SK-N-SH (cell line): ENCODE measurements at regions not wholly inside any gene's neighbourhood (a gene's known extent, or its start where the extent isn't known, plus 50 kb on each side); places are given as distances from the start of the nearest gene placed in this dataset.

Experiments
- CTCF ChIA-PET: fragments of 300-600, 350-600 bp; formaldehyde crosslinking; extraction: SDS; loops from one replicate; lab custom pipeline; 2021; lab: Yijun Ruan, JAX
- POLR2A ChIA-PET: fragments of 350-600 bp; sonication (Branson Sonifier 250); formaldehyde crosslinking; extraction: SDS; loops from one replicate; lab custom pipeline; 2020; ENCODE audit warnings: antibody characterized with exemption, inconsistent platforms; lab: Yijun Ruan, JAX
- DNase-seq: peaks from one replicate; pipeline ENCODE4 v3.0.0; 2012
- H2AFZ ChIP-seq: fragments of 200-600 bp; sonication (generic); 2 replicates; pipeline ENCODE4 v1.8.1; 2016; ENCODE audit warnings: antibody characterized with exemption, mild to moderate bottlenecking, low read depth
- H3F3A ChIP-seq: fragments of 200-600 bp; sonication (generic); replicated peaks from 2 replicates; pipeline ENCODE3; 2016; ENCODE audit warnings: antibody characterized with exemption, mild to moderate bottlenecking; ENCODE audit not compliant: insufficient read depth
- H3K27ac ChIP-seq, 2 experiments: fragments of 200-500 bp in 1 of 2; fragments of 200-600 bp in 1 of 2; sonication (Bioruptor generic) in 1 of 2; sonication (generic), shearing (Covaris generic) in 1 of 2; 2 replicates each; pipeline versions ENCODE4 v1.5.1 to v1.6.1; 2014 to 2016; ENCODE audit warnings: low read depth in 2 of 2, inconsistent platforms in 1 of 2, low read length in 1 of 2, mild to moderate bottlenecking in 1 of 2, mixed read lengths in 1 of 2
- H3K27me3 ChIP-seq: fragments of 200-600 bp; sonication (generic), shearing (Covaris generic); 2 replicates; pipeline ENCODE4 v1.6.1; 2016; ENCODE audit warnings: mixed run types; ENCODE audit not compliant: insufficient read depth
- H3K36me3 ChIP-seq, 2 experiments: fragments of 200-500 bp in 1 of 2; fragments of 200-600 bp in 1 of 2; sonication (Bioruptor generic) in 1 of 2; sonication (generic) in 1 of 2; replicated peaks in 1 of 2; 2 replicates each; pipeline versions ENCODE3 to v1.5.1; 2014 to 2016; ENCODE audit warnings: low read length in 1 of 2, mild to moderate bottlenecking in 1 of 2; ENCODE audit not compliant: insufficient read depth in 2 of 2, control insufficient read depth in 1 of 2
- H3K4me1 ChIP-seq, 2 experiments: fragments of 200-500 bp in 1 of 2; fragments of 200-600 bp in 1 of 2; sonication (Bioruptor generic) in 1 of 2; sonication (generic), shearing (Covaris generic) in 1 of 2; 2 replicates each; pipeline versions ENCODE4 v1.5.1 to v1.6.1; 2014 to 2016; ENCODE audit warnings: low read depth in 1 of 2, low read length in 1 of 2, mixed run types in 1 of 2; ENCODE audit not compliant: insufficient read depth in 2 of 2, control insufficient read depth in 1 of 2
- H3K4me2 ChIP-seq: fragments of 200-600 bp; sonication (generic), shearing (Covaris generic); 2 replicates; pipeline ENCODE4 v1.6.1; 2017; ENCODE audit warnings: mixed run types
- H3K4me3 ChIP-seq, 2 experiments: fragments of 200-500 bp in 1 of 2; fragments of 200-600 bp in 1 of 2; sonication (Bioruptor generic) in 1 of 2; sonication (generic), shearing (Covaris generic) in 1 of 2; 2 replicates each; pipeline versions ENCODE4 v1.5.1 to v1.8.1; 2014 to 2016; ENCODE audit warnings: low read depth in 2 of 2, inconsistent platforms in 1 of 2, low read length in 1 of 2, mild to moderate bottlenecking in 1 of 2, mixed read lengths in 1 of 2, moderate library complexity in 1 of 2
- H3K79me2 ChIP-seq: fragments of 200-600 bp; sonication (generic); 2 replicates; pipeline ENCODE4 v1.8.1; 2017; ENCODE audit warnings: mild to moderate bottlenecking; ENCODE audit not compliant: insufficient read depth
- H3K9ac ChIP-seq: fragments of 200-600 bp; sonication (generic); 2 replicates; pipeline ENCODE4 v1.6.1; 2017; ENCODE audit warnings: mixed run types
- H3K9me2 ChIP-seq: fragments of 200-600 bp; sonication (generic); 2 replicates; pipeline ENCODE4 v1.6.1; 2017; ENCODE audit warnings: mixed run types
- H3K9me3 ChIP-seq: fragments of 200-600 bp; sonication (generic); 2 replicates; pipeline ENCODE4 v1.6.1; 2017; ENCODE audit warnings: mixed run types, mild to moderate bottlenecking, moderate library complexity
- H4K20me1 ChIP-seq: fragments of 200-600 bp; sonication (generic); 2 replicates; pipeline ENCODE4 v1.6.1; 2017; ENCODE audit warnings: mild to moderate bottlenecking, mixed run types; ENCODE audit not compliant: insufficient read depth
- CHD2 ChIP-seq: fragments of 150-350 bp; IDR thresholded peaks from 2 replicates; pipeline ENCODE4 v1.6.1; 2018; ENCODE audit warnings: low read length; ENCODE audit not compliant: partially characterized antibody
- EP300 ChIP-seq, 2 experiments: IDR thresholded peaks; 2 replicates each; pipeline versions ENCODE4 v1.4.0 to v1.6.1; 2012; ENCODE audit warnings: borderline replicate concordance in 1 of 2, low read depth in 1 of 2, low read length in 1 of 2
- EZH2phosphoT487 ChIP-seq: fragments of 200-600 bp; sonication (generic); IDR thresholded peaks from 2 replicates; pipeline ENCODE4 v1.6.1; 2017; ENCODE audit warnings: low read depth, mixed run types, mild to moderate bottlenecking, antibody characterized with exemption, moderate library complexity, borderline replicate concordance
- FOSL2 ChIP-seq: IDR thresholded peaks from 2 replicates; pipeline ENCODE4 v1.4.0; 2012; ENCODE audit warnings: low read depth, mild to moderate bottlenecking, moderate library complexity, borderline replicate concordance
- FOXJ3 ChIP-seq: sonication (generic); formaldehyde crosslinking; IDR thresholded peaks from 2 replicates; pipeline ENCODE4 v1.5.1; 2020; ENCODE audit warnings: mild to moderate bottlenecking, missing genetic modification reagents
- GABPA ChIP-seq: IDR thresholded peaks from 2 replicates; pipeline ENCODE4 v1.4.0; 2012; ENCODE audit warnings: low read depth, mild to moderate bottlenecking
- GATA2 ChIP-seq: sonication (generic); formaldehyde crosslinking; IDR thresholded peaks from 2 replicates; pipeline ENCODE4 v1.5.0; 2020; ENCODE audit warnings: mild to moderate bottlenecking, missing genetic modification reagents
- MEF2A ChIP-seq: IDR thresholded peaks from 2 replicates; pipeline ENCODE4 v1.4.0; 2012; ENCODE audit warnings: low read depth, borderline replicate concordance
- NFIC ChIP-seq: IDR thresholded peaks from 2 replicates; pipeline ENCODE4 v1.4.0; 2012; ENCODE audit warnings: borderline replicate concordance
- NRF1 ChIP-seq: IDR thresholded peaks from 2 replicates; pipeline ENCODE4 v1.6.1; 2012; ENCODE audit warnings: low read depth, mild to moderate bottlenecking, low read length
- POLR2AphosphoS5 ChIP-seq: IDR thresholded peaks from 2 replicates; pipeline ENCODE4 v1.6.1; 2012; ENCODE audit warnings: low read depth, low read length
- RCOR1 ChIP-seq: fragments of 150-350 bp; IDR thresholded peaks from 2 replicates; pipeline ENCODE4 v1.6.1; 2017; ENCODE audit warnings: antibody characterized with exemption, low read length
- RFX5 ChIP-seq: IDR thresholded peaks from 2 replicates; pipeline ENCODE4 v1.6.1; 2012; ENCODE audit warnings: mild to moderate bottlenecking, improper control_type of control experiment, low read length
- SIN3A ChIP-seq: IDR thresholded peaks from 2 replicates; pipeline ENCODE4 v1.6.1; 2012; ENCODE audit warnings: low read depth, mild to moderate bottlenecking, low read length, moderate library complexity, borderline replicate concordance
- WGBS: methylation state at CpG from one replicate; pipeline ENCODE4 v1.1.6; 2017; ENCODE audit warnings: low lambda C conversion rate; 5-methylcytosine and 5-hydroxymethylcytosine counted together
- TF ChIP-seq, protein P1 (sequence below): IDR thresholded peaks from 2 replicates; pipeline ENCODE4 v1.4.0; 2012; ENCODE audit warnings: low read depth, borderline replicate concordance
- TF ChIP-seq, protein P2 (sequence below): IDR thresholded peaks from 2 replicates; pipeline ENCODE4 v1.4.0; 2012; ENCODE audit warnings: low read depth
- TF ChIP-seq, protein P3 (sequence below): fragments of 150-350 bp; IDR thresholded peaks from 2 replicates; pipeline ENCODE4 v1.6.1; 2016; ENCODE audit warnings: mild to moderate bottlenecking, low read depth, low read length
- TF ChIP-seq, protein P4 (sequence below): IDR thresholded peaks from 2 replicates; pipeline ENCODE4; 2012

DNA sequence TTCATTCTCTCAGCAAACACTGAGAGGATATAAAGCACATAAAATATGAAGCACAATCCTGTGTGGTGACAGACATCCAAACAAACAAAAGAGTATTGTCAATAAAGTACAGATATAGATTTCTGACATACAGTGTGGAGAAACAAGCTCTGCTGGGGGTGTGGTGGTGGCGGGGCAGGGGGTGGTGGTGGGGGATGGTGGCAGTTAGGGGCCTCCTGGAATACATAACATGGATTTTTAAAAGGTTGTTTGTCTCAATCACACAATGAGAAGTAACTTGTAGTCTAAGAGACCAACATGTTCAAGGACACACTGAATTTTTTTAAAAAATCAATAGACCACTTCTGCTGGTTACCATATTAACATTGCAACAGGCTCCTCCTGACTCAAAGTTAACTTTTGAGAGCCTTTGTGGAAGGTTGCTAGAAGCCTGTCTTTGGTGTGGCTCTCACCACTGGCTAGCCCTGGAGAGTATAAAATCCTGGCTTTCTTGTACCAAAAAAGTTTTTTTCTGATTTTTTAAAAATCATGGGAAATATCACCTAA lies 1197.4 kb downstream of the SUCLG1 start:
- Histone ChIP-seq H3K79me2 (no peaks in the 10 kb centered on the region), H3K36me3 (no peaks in the 10 kb centered on the region), H3K9me2 (no peaks in the 10 kb centered on the region), H3K4me2 (no peak overlapping the region), H3F3A (no peaks in the 10 kb centered on the region), H3K4me1 (no peaks in the 10 kb centered on the region), H3K9ac (no peak overlapping the region), H3K4me3 (no peak overlapping the region), H4K20me1 (no peaks in the 10 kb centered on the region), H3K9me3 (no peaks in the 10 kb centered on the region), H2AFZ (no peak overlapping the region), H3K27me3 (no peaks in the 10 kb centered on the region), H3K27ac (no peak overlapping the region)
- POLR2A ChIA-PET = no interaction called here
- TF ChIP-seq, protein P1, sequence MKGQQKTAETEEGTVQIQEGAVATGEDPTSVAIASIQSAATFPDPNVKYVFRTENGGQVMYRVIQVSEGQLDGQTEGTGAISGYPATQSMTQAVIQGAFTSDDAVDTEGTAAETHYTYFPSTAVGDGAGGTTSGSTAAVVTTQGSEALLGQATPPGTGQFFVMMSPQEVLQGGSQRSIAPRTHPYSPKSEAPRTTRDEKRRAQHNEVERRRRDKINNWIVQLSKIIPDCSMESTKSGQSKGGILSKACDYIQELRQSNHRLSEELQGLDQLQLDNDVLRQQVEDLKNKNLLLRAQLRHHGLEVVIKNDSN = no peak
- TF ChIP-seq MEF2A = no peak
- TF ChIP-seq, protein P2, sequence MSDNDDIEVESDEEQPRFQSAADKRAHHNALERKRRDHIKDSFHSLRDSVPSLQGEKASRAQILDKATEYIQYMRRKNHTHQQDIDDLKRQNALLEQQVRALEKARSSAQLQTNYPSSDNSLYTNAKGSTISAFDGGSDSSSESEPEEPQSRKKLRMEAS = no peak
- no peak for DNase-seq
- CTCF ChIA-PET = no interaction called here
- 0% methylated on average over 1 of the region's 1 CpG for WGBS

DNA sequence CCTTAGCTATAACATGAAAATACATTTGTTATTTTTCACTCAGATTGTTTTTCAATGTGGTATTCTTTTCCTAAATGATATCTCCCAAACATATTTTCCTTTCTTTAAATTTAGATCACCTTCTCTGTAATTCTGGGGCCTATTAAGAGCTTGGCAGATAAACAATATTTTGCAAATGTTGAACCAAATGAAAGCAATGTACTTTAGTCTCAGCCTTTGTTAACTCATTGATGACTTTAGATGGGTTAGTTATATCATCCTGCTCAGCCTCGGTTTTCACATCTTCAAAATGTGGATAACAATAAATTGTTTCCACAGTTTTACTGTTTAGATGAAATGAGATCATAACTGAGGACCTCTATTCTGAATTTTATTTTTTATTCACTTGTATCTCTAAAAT lies 1205.2 kb downstream of the SUCLG1 start:
- Histone ChIP-seq H3K27ac (no peak overlapping the region), H3K27me3 (no peaks in the 10 kb centered on the region), H3K9me3 (no peaks in the 10 kb centered on the region), H3K9me2 (no peaks in the 10 kb centered on the region), H2AFZ (no peak overlapping the region), H3K4me3 (no peak overlapping the region), H3K4me1 (no peaks in the 10 kb centered on the region), H3K36me3 (no peaks in the 10 kb centered on the region), H3F3A (no peaks in the 10 kb centered on the region), H3K9ac (no peak overlapping the region), H3K79me2 (no peaks in the 10 kb centered on the region), H4K20me1 (no peaks in the 10 kb centered on the region), H3K4me2 (no peak overlapping the region)
- CTCF ChIA-PET = no interaction called here
- 0% methylated on average over 1 of the region's 1 CpG for WGBS
- DNase-seq = no peak
- TF ChIP-seq RCOR1 = no peak
- no peak for TF ChIP-seq POLR2AphosphoS5
- TF ChIP-seq GATA2 = no peak
- no peak for TF ChIP-seq RFX5
- TF ChIP-seq FOXJ3 (CRISPR knock-in tag) = no peak
- TF ChIP-seq SIN3A = no peak
- TF ChIP-seq EZH2phosphoT487 = no peak
- TF ChIP-seq NFIC = no peak
- TF ChIP-seq, protein P3, sequence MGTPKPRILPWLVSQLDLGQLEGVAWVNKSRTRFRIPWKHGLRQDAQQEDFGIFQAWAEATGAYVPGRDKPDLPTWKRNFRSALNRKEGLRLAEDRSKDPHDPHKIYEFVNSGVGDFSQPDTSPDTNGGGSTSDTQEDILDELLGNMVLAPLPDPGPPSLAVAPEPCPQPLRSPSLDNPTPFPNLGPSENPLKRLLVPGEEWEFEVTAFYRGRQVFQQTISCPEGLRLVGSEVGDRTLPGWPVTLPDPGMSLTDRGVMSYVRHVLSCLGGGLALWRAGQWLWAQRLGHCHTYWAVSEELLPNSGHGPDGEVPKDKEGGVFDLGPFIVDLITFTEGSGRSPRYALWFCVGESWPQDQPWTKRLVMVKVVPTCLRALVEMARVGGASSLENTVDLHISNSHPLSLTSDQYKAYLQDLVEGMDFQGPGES = no peak
- TF ChIP-seq, protein P4, sequence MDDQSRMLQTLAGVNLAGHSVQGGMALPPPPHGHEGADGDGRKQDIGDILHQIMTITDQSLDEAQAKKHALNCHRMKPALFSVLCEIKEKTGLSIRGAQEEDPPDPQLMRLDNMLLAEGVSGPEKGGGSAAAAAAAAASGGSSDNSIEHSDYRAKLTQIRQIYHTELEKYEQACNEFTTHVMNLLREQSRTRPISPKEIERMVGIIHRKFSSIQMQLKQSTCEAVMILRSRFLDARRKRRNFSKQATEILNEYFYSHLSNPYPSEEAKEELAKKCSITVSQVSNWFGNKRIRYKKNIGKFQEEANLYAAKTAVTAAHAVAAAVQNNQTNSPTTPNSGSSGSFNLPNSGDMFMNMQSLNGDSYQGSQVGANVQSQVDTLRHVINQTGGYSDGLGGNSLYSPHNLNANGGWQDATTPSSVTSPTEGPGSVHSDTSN = no peak
- TF ChIP-seq NRF1 = no peak
- TF ChIP-seq CHD2 = no peak
- TF ChIP-seq GABPA = no peak
- TF ChIP-seq EP300 (IDR thresholded peaks at IDR 0.05; ENCODE audit: borderline replicate concordance in 1 of 2, low read depth in 1 of 2, low read length in 1 of 2) = no peak
- TF ChIP-seq FOSL2 = no peak
- POLR2A ChIA-PET = no interaction called here
